Kidney glomerular epithelial cell (primary cell): ENCODE measurements at regions not wholly inside any gene's neighbourhood (a gene's known extent, or its start where the extent isn't known, plus 50 kb on each side); places are given as distances from the start of the nearest gene placed in this dataset.

Source experiments
- DNase-seq: peaks from one replicate; lab custom pipeline; 2025; lab: John Stamatoyannopoulos, UW

DNA sequence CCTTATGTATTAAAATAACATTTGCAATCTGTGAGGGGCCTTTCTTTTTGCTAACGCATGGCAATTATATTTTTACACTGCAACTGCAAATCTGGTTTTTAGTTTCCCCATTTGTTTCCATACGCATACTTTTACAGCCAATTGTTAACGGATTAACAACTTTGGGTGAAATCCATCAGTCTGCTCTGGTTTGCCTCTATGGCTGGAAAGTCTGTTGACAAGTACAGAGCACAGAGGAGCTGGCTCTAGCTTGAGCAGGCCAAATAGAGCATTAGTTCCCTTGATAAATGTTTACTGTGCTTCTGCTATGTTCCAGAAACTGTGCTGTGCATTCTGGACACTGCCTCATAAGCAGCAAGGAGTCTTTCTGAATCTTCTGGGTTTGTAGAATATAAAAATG lies 400.4 kb upstream of the KIF2A start:
- no peak for DNase-seq

DNA sequence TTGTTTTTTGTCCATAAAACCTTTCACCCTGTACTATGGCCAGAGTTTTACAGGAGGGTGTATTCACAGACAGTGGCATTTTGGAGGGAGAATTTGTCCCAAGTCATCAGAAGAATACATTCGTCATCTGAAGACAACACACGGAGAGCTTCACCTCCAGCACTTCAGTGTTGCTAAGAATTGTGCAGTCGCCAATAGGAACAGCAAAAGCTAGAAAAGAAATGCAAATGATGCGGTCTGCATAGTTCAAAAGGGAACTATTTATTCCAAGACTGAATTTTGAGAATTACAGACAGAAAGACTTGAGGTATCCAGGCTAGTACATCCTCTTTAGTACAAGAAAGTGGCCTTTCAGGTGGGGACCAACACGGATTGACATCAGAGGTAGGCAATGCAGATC lies 399.2 kb upstream of the KIF2A start:
- DNase-seq, result no peak

DNA sequence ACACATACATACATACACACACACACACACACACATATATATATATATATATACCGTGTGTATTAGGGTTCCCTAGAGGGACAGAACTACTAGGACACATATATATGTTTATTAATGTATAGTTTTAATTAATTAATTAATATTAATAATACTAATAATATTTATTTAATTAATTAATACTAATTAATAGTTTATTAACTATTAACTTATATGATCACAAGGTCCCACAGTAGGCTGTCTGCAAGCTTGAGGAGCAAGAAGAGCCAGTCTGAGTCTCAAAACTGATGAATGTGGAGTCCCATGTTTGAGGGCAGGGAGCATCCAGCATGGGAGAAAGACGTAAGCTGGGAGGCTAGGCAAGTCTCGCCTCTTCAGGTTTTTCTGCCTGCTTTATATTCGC lies 398.0 kb upstream of the KIF2A start:
- no peak for DNase-seq

DNA sequence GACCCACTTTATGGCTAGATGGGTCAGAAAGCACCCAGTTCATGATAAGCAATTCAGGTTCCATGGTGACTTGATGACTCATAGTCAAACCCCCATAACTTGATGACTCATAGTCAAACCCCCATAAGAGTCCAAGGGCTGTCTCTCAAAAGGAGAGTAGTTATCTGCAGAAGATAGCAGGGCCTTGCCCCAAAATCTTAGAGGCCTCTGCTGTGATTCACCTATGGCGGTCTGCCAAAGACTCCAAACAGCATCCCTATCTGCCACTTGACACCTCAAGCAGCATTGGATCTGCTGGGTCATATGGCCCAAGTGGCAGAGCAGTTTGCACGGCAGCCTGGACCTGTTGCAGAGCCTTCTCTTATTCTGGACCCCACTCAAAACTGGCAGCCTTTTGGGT lies 395.2 kb upstream of the KIF2A start:
- no peak for DNase-seq

DNA sequence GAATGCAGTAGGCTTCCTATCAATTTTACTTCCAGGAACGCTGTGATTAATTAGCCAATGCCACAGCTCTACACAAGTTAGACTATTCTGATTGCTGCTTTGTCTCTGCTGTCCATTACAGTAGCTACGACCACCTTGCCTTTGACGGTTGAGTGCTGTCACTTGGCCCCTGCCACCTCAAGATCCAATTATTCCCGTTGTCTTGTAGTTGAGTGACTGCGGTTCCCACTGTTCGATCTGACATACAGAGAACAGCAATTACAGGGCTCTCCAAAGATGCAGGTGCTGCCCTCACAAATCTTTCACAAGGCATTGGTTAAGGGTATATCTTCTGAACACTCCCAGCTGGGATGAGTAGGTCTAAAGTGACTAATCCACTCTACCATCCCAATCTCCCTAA lies 393.4 kb upstream of the KIF2A start:
- DNase-seq, result no peak

DNA sequence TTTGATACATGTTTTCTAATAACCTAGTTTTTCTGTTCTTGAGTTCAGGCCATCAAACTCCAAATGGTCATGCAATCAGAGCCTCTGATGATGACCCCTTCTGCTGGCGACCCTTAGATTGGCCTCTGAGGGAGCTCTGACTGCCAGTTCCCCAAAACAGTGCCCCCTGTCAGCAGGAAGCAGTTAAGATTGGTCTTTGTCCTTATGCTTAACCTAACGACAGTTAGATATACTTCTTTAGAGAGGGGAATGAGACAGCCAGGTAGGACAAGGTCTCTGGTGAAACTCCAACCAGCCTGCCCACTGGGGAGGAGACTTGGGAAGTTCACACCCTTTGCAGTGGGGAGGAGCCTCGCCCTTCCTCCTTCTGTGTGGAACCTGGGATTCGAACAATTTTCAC lies 390.4 kb upstream of the KIF2A start:
- DNase-seq, result no peak

DNA sequence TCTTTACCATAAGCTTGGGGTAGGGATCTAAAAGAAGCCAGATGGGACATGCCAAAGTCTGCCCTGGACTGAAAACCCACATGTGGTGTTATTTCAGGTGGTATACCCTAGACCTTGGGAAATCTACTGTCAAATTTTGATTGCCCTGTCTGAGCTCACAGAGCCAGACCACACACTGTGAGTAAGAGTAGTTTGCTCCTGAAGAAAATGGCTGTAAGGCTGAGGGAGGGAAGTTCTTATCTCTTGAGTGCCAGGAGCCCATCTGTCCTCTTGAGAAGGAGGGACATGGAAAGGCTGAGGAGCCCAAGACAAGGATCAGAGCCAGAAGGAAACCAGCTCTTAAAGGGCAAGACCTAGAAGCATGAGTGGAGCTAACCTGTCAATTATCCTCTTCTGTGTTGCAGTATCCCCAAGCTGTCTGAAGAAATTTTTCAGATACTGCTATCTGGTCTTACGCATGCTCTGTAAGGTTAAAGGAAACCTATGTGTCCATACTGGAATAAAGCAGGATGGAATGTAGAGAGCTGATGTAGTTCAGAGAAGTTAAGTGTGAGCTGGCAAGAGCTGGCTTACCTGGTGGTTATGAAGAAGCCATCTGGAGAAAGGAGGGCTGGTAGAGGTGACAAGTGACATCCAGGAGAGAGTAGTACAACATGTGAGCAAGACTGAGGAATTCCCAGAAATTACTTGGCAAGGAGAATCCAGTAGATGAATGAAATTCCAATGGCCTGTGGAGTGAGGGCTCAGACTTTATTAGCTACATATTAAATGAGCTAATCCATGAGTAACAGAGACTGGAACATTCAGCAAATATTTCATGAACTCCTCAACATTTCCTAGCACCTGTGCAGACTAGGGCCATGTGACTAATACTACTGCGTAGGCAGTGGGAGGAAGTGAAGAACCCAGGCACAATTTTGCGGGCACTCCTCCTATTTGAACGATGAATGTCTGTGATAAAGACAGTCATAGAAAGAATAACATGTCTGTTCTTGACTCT lies 389.1 kb upstream of the KIF2A start:
- peak; percentile 100 for DNase-seq

DNA sequence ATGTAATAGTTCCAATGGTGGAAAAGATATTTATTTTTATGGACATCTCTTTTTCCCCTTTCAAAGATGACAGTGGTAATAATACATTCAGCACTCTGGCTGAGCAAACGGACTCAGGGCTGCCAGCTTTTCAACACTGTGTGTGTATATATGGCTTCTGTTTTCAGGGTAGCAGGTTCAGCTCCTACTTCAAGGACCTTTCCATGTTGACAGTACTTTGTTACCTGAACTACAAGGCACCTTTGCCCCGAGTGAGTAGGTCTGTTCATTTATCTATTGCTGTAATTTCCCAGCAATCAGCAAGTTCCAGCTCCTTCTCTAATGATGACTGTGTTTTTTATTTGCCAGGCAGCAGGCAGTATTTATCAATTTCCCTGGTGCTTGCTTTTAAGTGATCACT lies 387.4 kb upstream of the KIF2A start:
- no peak for DNase-seq

DNA sequence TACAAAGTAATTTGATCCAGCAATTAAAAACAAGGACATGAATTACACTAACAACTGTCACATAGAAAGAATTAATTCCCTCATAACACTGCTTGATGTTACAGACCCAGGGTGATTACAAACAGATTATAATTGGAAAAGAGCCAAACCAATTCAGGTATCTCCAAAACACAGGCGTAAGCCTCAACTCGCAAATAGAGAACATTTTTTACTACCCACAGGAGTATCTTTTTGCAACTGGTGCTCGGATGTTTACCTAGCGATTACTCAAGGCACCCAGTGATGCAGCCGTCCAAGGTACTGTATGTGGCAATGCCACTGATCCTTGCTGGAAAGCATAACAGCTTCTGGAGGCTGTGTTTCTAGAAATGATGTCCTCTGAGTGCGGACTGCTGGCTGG lies 386.1 kb upstream of the KIF2A start:
- DNase-seq, result no peak

DNA sequence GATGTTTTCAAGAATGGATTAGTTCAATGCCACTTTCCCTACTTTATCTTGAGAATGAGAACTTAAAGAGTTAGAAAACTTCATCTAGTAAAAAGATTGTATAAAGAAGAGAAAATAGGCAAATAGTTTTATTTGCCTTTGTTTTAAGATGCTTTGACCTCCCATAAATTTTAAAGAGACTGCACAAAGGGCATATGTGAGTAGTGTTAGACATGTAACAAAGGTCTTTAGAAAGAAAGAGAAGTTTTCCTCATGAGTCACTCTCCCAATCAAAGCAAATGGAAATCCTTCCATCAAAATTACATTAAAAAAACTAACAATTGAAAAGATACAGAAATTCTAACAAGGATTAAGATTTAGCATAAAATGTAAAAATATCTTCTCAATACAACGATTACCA lies 381.8 kb upstream of the KIF2A start:
- no peak for DNase-seq

DNA sequence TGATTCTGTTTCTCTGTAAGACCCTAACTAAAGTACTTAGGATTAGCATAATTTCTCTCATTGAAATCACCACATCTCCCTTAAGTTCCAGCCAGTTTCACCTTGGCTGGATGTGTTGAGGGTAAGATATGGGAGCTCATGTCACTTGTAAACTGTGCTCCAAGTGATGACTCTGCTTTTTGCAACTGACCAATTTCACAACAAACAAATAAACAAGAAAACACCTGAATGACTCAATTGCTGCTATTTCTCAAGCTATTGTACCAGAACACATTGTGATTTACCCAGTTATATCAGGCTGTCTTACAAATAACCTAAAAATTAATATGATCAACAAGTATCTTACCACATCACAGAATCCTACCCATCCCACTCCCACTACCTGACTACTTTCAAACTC lies 379.1 kb upstream of the KIF2A start:
- DNase-seq, result no peak

DNA sequence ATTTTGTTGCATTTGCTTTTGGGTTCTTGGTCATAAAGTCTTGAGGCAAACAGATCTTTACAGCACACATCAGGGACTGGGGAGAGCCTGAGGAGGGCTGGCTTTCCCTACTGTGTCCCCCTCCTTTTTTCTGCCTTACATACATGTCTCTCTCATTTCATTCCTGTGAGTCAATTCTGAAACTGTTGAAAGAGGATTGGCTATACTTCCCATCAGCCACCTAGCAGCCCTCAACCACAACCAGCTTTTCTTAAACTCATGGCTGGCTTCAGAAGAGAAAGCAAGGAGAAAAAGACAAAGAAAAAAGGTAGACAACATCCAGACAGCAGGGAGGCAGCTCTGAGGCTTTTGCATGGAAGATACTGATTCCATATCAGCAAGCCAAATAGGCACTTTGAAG lies 374.8 kb upstream of the KIF2A start:
- DNase-seq, result peak; percentile 16

DNA sequence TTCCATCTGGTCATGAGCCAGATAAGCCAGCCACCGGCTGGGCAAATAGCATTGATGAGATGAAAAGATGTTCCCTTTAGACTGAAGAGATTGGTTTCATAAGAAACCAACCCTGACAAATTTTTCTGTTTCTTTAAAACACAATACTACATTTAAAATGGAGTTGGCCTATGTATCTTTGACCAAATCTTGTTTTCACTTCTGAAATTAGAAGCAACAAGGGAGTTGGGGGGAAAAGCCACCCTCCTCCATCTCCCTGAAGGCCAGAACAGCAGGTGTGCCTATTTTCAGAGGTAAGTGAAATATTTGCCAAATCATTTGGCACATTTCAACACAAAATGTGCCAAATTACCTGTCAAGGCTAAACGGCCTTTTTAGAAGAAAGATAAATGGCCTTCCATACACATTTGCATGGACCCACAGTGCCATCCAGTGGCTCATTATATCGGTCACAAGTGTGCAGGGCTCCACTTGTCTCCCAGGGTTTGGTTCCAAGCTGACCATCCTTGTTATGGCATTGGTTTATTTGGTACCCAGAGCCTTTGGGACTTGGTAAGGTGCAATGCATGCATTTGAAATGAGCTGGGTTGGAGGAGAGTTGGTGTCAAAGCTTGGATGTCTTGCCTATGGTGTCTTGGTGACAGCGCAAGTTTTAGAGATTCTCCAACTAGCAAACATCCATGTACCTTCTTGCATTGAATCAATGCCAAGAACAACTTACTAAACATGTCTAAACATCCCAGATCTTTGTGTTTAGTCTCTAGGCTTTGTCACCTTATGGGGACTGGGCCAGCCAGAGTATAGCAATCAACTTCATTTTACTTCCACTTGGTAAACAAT lies 372.0 kb upstream of the KIF2A start:
- peak; percentile 65 for DNase-seq

DNA sequence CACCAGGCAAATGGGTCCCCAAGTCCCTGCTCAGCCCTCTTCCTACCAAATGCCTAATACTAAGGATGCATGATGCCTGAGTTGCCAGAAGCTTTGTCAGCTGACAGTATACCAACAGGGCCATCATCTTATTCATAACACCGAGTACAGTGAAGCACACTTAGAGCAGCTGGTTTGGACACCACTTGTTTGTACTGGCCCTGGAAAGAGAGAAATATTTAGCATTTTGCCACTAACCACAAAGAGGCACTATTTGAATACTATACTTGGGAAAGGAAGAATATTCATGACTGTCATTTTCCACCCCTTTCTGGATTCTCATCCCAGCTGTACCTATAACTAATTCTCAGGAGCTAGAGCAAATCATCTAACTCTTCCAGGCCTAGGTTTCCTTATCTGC lies 364.4 kb upstream of the KIF2A start:
- DNase-seq, result no peak

DNA sequence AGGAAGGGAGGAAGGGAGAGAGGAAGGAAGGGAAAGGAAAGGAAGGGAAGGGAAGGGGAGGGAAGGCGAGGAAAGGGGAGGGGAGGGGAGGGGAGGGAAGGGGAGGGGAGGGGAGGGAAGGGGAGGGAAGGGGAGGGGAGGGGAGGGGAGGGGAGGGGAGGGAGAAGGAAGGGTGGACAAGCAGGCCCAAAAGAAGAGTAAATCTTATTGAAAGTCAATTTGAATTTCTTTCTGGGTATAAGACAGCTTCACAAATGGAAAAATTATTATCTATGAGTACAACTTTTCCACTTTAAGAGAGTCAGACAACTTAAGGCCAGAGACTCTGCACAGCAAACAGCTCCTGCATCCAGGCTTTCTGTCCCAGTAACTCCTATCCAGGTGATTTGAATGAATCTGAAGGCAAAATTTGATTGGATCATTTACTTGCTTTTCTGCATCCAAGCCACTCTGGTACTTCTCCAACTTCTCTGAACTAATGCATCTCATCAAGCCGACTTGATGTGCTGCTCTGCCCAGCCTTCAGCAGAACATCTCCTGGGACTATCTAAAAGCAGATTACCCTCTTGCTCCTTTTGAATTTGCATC lies 363.4 kb upstream of the KIF2A start:
- no peak for DNase-seq

DNA sequence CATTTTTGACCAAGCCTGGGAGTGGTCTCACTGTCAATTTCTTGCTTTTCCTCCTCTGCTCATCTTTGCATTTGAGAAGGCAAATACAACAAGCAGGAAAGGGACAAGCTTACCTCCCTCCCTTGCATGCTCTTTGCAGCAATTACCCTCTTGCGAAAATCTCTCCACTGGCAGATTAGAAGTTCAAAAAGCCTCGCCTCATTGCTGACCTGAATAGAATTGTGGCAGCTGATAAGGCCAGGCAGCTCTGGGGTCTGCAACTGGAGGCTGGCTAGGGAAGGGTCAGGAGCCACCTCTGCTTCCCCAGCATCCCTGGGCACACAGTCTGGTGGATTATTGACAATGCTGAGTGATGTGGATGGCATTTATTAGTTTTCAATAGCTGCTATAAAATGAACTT lies 362.3 kb upstream of the KIF2A start:
- no peak for DNase-seq

DNA sequence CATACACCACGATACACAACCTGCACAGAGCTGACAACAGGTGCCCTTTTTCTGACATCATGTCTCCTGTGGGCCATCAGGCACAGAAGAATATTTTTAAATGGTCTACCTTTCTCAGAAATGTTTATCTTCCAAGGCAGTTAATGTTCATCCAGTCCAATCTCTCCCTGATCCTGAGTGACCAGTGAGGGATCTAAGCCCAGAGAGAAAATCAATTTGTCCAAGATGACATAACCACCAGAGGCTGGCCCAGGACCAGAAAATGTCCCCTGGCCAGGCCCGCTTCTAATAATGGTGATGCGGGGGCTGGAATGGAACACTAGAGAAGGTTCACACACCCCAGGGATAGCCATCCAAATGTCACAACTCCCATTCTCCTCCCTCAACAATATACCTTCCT lies 357.9 kb upstream of the KIF2A start:
- DNase-seq, result no peak

DNA sequence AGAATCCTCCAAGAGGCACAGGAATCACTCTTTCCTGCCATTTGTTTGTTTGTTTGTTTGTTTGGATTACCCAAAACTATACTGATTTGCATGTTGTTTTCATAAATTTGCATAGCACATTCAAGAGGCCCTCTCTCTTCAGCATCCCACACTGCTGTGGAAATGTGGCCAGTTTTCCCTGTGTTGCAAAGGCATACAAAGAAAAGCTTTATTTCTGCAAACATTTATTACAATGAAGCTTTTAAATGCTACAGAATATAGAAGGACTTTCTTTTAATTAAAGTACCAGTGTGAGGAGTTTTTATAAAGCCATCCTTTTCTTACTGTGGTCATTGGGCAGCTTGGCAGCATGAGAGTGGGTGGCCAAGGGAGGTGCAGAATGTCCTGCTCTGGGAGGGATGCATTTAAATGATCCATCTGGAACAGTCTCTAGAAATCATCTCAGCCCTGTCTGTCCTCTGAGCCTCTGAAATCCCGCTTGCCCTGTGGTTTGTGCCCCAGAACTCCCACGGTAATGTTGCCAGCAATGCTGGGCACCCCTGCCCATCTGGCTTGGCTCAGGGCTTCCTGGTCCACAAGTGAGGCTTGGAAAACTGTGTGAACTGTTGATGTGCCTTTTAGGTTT lies 356.8 kb upstream of the KIF2A start:
- no peak for DNase-seq

DNA sequence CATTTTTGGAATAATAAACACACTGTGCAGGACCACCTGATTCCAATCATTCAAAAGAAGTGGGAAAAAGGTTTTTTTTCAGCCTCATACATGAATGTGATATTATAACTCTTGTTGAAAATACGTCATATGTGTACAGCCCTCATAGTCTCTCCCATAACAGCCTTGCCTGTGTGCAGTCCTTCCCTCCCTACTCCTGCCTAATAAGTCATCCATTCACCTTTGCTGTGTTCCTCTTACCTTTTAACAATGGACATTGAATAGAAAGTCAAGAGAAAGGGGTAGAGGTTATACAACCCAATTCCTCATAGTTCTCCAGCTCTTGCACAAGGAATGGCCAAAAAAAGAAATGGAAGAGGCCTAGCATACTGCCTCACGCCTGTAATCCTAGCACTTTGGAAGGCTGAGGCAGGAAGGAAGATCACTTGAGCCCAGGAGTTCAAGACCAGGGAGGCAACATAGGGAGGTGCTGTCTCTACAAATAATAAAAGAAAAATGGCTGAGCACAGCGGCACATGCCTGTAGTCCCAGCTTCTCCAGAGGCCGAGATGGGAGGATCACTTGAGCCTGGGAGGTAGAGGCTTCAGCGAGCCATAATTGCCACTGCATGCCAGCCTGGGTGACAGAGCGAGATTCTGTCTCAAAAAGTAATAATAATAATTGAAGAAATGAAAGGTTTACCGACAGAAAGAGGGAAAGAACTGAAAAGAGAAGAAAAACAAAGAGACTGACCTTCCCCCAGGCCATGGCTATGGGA lies 356.1 kb upstream of the KIF2A start:
- DNase-seq, result no peak

DNA sequence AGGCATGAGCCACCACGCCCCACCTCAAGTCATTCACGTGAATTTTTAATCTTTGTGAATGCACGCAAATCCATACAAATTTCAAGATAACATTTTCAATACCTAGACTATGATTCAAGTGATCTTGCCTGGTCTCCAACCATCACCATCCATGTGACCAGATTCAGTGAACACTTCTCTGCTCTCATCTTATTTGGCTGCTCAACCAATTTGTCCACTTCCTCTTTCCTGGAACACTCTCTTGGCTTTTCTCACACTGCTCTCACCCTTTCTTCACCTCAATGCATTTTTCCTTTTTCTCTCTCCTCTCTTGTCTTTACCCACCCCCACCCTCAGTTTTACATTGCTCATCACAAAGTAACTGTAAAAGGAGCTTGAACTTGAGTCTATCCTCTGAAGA lies 354.7 kb upstream of the KIF2A start:
- no peak for DNase-seq

DNA sequence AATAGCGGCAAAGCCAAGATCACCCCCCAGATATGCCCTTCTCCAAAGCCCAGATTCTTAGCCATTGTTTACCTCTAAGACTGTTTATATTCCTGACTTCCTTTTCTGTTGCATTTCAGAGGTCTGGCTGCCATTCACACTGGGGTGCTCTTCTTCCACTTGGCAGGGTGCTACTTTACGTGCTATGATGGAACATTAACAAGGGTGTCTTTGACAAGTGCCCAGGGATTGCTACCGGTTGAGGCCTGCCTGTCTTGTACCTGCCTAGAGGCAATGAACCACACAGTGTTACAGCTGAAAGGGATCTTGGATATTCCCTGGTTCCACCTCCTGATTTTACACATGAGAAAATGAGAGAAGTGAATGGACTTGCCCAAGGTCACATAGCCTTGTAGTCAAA lies 352.1 kb upstream of the KIF2A start:
- DNase-seq, result no peak

DNA sequence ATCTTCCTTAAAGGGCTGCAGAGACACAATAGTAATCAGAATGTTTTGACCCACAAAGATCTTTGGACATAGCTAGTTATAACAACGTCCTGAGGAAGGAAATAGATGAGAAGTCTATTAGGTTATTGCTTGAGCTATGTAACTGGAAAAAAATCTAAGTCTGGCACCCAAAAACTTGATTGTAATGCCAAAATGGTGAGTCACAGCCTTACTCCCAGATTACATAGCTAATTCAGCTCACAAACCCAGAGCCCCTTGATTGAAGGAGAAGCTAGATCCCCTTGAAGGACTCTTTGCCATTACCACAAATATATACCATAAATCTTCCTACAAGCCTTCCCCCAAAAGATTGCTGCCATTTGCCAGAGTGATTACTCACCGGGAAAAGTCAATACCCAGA lies 341.8 kb upstream of the KIF2A start:
- DNase-seq, result no peak
